ENCODE measurements at regions not wholly inside any gene's neighbourhood (a gene's known extent, or its start where the extent isn't known, plus 50 kb on each side); places are given as distances from the start of the nearest gene placed in this dataset.

DNA sequence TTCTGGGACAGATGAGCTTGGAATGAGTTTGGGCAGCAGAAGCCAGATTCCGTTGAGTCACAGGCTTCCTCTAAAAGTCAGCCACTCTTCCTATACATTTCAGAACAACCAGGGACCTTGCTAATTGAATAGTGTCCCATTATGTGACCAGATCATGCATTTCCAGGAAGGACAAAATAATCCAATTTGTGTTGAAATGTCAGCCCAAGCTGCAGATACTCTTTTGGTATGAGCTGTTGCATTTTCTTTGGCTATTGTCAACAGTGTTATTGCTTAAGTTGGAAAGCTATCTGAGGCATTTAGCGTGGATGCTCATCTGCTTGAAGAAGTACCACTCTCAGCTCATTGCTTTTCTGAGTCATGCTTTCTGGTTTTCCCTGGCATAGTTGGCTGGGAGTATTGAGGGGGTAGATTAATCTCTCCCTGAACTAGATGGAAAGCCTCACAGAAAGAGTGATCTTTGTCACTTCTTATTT, 223.7 kb upstream of the HABP2 start:
- no peak for DNase-seq

DNA sequence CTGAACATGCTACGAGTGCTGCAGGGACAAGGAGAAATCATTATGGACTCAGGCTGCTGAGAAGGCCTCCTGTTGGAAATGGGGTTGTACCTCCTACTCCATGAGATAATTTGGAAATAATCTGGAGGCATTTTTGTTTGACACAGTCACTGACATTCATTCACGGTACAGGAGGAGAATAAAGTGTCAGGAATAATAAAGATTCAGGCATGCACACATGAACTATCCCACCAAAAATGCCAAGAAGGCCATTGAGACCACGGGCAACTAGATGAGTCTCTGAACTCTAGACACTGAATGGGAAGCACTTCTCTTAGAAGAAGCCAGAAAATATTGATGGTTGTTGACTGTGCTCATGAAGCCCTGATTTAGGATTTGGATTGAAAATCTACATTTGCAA, 220.9 kb upstream of the HABP2 start:
- DNase-seq: no peak

DNA sequence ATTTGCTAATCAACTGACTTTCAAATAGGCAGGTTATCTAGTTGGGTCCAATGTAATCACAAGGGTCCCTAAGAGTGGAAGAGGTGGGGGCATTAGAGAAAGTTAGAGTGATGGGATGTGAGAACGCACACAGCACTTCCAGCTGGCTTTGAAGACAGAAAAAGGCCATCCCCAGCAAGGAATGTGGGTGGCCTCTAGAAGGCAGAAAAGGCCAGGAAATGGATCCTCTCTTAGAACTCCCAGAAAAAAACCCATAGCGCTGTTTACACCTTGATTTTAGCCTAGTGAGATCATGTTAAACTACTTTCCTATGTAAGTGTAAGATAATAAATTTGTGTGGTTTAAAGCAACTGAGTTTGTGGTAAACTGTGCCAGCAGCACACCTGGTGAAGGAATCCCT, 219.5 kb upstream of the HABP2 start:
- DNase-seq: no peak

DNA sequence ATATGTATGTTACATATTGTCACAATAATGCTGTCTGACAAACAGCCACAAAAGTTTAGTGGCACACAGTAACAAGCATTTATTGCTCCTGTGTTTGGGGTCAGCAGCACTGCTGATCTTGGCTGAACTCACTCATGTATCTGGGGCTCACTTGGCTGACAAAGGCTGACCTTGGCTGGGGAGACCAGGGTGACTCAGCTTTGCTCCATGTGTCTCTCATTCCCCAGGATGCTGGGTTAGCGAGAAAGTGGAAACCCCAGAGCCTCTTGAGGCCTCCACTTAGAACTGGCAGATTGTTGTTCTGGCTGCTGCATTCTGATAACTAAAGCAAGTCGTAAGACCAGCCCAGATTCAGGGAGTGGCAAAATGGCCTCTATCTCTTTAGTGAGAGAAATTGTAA, 217.3 kb upstream of the HABP2 start:
- no peak for DNase-seq

DNA sequence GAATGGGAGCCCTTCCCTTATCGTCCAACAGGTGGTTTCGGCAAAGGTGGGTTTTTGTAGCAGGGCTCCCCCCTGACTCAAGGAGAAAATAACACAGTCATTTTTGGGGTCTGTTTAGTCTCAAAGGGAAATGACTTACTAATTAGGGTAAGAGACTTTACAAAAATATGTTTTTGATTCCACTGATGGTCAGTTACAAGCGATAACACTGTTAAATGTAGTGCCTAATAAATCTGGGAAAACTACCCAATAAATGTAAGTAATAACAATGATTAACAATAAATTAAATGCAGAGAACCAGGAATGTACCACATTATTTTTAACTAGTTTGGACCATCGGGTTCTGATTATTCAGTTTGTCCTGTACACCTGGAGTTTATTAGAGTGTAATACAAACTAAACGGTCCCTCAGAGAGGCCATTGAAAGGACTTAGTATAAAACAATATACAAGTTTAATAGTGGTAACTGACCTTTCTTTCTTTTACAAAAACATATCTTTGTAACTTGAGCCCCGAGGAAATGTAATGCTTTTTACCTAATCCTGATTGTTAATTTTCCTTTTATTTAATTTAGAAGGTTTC, 216.2 kb upstream of the HABP2 start:
- no peak for DNase-seq

DNA sequence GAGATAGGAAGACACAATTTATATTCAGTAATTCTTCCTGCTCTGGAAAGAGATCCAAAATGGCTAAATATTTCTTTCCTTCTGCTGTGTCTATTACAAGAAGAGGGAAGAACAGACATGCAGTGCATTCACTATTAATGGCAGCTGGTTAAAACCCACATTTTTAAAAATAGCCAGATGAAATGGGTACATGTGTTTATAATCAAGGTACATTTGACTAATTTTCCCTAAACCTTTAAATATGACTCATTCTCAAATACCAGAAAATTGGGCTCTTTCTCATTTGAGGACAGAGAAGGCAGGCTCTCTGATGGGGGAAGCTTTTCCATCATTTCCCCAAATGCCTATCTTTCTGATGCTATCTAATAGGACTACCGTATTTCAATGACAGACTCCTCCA, 215.7 kb upstream of the HABP2 start:
- no peak for DNase-seq

DNA sequence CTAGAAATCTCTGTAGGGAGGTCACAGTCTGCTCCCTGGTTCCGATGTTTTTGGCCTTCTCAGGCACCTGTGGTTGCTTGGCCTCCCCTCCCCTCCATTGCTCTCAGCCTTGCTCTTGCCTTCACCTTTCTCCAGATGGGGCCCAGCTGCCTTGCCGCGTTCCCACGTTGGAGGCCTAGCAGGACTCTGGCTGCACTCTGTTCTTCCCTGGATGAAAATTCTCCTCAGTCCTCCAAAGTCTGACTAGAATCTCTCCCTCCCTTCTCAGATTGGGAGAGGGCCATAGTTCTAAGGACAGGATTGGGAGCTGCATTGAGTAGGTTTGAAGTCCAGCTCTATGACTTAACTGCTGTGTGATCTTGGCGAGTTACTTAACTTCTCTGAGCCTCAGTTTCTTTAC, 213.7 kb upstream of the HABP2 start:
- DNase-seq: no peak

DNA sequence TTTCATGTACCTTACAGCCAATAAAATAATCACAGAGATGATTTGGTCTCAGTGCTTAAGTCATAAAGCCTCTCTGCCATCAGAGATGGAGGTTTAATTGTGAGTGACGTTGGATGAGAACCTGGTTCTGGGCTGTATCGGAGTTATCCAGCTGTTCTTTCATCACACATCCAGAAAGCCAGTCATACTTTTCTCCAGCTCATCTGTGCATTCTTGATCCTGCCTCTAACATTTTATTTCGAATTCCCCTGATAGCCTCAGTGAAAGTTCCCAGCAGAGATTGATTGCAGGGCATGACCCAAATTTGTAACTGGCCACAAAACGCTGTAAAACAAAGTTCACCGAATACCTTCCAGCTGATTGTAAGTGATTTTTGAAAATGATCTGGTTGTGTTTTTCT, 212.6 kb upstream of the HABP2 start:
- no peak for DNase-seq

DNA sequence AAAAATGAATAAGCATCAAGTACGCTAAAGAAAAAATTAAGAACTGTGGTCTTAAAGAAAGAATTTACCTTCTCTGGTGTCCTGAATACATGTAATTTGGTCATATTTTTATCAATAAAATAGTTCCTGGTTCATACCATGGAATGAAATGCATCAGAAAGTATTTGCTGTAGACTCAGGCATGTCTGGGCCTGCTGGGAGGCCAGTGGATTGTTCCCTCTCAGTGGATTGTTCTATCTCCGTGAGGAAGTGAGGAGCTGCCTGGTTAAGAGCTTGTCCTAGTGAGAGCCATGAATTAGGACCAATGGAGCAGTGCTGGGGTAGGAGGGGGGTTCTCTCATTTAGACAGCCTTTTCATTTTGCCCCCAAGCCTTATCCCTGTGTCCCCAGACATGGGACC, 211.7 kb upstream of the HABP2 start:
- DNase-seq: no peak

DNA sequence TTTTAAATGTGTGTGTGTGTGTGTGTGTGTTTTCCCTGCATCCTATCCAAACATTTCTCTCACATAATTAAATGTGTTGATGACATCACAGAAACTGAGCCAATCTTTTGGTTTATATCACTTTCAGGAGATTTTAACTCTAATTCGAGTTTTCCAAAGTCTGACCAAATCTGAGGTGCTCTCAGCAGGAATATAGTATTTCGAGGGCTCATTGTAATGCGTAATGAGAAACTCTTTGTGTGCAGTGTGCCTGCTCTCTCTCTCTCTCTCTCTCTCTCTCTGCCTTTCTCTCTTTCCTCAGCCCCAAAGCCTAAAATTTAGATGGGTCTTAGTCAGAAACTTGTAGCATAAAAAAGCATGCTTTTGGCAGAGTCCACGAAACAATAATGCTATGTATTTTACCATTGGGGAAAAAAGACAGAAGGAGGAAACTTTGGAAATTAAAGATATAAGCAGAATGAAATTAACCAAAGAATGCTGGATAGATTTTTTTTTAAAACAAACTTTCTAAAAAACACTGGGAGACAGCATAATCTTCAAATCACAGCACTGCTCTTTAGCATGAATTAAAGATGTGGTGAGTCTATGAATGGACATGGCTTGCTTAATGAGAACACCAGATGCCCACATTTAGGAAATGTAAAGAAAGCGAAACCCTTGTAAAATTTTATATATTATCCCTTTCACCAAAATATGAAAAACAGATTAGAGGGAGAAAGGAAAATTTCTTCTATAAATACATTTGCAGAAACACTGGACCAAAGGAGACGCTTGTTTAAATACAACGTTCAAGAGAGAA, 206.8 kb upstream of the HABP2 start:
- no peak for DNase-seq

DNA sequence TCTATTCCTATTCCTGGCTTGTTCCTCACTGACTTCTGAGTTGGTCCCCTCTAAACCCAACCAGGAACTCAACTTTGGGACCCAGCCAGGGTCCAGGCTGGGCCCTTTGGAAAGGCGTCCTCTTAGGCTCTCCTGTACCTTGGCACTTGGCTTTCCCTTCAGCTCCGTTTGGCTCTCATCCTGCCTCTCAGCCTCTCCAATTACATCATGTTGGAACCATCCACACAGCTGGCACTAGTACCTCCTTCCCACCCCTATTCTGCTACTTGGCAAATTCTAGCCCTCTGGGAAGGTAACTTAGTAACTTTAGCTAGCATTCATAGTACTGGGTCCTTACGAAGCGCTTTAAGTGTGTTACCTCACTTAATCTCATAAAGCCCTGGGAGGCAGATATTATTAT, 205.3 kb upstream of the HABP2 start:
- no peak for DNase-seq

DNA sequence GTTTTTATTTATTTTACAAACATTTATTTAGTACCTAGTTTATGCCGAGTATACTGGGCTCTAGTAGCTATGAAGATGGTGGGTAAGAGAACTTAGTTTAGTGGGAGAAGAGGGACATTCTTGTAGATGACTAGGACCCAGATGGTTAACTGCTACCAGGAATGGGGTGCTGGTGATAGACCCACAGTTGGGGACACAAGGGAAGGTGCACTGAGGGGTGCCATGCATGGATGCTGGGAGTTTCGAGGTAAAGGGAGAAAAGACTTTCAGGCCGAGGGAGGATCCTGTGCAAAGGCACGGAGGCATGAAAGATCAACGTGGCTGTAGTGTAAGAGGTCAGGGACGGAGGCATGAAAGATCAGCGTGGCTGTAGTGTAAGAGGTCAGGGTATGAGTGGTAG, 204.2 kb upstream of the HABP2 start:
- no peak for DNase-seq

DNA sequence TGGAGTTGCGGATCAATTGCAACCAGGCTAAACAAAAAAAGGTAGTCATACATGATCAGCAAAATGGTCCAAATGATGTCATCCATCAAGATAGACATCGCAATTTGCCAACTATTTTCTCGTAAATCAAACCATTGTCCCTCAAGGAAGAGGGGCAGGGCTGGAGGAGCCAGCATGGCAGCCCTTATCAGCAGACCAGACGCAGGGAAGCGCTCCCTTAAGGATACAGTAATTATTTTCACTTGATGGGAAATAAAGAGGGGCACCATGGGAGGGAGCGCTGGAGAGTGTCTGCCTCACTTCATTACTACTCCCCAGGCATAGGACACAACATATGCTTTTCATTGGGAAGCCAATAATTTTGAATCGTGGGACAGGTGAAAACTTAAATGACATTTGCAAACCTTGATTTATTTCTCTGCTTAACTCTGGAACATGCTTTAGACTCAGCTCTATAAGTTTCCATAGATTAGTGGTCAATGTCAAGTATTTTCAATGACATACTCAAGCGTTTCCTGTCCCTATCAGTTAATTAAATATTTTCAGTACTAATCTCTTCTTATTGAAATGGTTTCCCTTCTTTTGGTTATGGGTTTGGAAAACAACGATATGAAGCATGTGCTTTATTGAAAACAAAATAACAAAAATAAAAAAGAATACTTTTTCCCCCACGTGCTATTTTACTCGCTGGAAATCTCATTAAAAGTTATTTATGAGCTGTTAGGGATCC, 202.4 kb upstream of the HABP2 start:
- no peak for DNase-seq

DNA sequence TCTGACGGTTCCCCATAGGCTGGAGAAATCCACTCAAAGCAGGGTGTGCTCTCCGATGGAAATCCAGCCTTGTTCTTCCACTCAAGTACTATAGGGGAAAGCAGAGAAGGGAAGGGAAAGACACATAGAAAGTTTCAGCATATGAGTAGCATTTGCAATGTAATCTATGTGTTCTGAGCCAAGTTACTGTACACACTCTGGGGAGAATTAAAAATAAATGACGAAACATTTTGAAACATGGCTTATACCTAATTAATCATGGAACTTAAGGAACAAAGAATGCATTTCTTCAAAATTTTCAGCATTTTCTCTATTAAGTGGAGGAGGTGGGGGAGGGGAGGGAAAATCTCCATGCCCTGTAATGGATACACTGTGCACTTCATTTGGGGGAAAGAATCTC, 198.1 kb upstream of the HABP2 start:
- DNase-seq: no peak

DNA sequence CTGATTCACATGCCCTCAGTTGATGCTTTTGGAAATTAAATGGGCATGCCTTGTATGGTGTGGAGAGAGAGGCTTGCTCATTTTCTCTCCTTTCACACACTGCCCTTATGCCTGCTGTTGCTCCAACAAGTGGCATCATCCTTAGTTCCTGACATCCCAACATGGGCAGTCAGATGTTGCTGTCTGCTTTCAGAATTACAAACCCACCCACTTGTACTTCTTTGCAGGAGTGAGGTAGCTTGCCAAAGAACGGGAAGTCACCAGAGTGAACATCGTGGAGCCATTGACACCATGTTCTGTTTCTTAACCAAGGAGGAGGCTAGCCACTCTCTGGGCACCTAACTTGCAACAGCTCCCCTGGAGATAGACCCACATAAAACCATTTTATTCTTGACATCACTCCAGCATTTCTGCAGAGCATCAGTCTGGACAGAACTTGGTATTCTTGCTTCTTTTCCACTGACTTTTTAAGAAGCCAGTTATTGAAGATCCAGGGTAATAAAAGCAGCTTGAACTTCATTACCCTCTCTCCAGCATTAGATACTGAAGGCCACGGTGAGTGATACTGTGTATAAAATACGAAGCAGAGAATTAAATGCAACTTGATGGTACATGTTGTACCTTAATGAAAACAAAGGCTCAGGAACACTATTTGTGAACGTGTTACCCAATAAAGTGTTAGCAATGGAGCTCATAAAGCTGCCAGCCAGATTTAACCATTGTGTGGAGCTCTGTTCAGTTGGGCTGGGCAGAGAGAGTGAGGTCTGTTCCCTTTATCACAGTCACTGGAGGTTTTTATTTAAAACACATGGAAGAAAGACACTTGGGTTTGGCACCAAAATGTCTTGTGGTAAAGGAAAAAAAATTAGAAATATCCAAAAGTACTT, 195.8 kb upstream of the HABP2 start:
- no peak for DNase-seq

DNA sequence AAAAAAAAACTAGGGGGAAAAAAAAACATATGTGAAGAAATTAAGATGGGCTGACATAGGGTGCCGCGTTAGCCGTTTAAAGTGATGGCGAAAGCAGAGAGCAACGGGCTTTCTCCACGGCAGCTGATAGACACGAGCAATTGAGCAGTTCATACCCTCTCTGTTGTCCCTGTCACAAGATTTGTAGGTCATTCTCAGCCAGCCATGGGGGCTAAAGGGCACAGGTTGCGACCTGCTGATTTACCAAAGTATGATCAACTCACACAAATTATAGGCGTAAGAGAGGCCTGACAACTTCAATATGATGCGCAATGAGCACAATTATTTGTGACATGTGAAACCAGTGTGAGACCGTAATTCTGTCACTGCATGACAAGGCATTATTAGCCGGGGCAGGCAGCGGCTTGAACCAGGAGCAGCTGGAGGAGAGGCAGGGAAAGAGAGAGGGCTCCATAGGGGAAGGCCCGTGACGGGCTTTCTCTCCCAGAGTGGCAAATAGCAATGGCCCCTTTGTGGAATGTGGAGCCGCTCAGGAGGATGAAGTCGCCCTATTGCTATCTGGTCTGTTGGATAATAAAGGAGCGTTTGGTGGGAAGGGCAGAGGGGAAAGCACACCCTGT, 195.1 kb upstream of the HABP2 start:
- DNase-seq: no peak

DNA sequence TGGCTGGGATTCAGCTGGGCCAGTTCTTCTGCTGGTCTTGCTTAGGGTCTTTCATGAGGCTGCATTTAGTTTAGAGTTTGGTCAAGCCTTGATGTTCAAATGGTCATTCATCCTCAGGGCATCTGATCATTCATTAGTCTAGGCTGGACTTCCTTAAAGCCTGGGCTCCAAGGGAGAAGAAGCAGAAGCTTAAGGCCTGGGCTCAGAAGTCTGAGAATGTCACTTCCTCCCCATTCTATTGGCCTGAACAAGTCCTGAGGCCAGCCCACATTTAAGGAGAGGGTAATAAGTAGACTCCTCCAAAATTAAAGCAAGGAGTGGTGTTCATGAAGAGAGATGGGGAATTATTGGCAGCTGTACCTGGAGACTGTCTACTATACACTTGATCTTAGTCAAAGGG, 193.2 kb upstream of the HABP2 start:
- DNase-seq: no peak

DNA sequence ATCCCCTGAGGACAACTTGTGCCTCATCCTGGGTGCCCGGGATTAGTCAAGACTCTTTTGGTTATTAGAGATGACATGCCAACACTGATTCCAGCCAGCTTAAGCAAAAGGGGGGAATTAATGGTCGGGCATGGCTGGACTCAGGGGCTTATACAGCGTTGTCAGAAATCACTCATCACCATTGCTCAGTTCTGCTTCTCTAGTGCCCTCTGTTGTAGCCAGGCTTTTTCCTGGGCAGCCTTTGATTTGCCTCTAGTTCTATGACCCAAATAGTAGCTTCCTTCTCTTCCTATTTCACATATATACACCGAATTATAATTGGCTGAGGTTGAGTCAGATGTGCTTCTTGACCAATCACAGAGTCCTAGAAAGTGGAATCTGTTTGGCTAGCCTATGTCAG, 192.0 kb upstream of the HABP2 start:
- no peak for DNase-seq

DNA sequence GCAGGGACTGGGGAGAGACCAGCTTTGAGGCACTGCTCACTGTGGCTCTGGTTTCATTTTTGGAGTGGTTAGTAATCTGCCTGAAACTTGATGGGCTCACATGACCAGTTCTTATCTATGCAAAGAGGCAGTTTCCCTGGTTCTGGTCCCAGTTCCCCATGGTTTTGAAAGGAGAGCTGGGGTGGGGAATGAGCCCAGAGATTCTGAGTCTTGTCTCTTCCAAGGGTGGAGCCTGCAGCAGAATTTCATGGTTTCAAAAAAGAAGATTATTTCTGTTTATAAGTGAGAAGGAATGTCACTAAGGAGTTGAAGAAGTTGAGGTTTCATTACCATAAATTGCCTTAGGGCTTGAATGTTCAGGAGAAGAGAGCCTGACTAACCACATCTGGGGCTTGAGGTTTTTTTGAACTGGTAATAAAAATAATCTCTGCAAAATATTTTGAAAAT, 190.2 kb upstream of the HABP2 start:
- DNase-seq: no peak

DNA sequence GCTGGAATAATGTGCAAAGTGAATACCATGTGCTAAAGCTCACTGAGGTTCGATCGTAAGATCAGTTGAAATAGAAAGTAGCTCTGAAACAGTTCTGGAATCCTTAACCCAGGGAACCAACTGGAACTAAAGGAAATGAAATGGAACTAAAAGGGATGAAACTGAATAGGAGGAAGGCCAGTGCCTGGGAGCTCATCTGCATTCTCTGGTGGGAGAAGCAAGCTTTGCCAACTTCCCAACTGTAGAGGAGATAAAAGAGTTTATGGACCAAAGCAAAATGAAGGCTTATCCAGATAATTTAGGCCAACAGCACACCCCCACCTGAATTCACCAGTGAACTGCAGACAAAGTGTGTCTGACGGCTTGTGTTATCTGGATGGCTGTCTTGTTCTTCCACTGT, 188.6 kb upstream of the HABP2 start:
- no peak for DNase-seq

DNA sequence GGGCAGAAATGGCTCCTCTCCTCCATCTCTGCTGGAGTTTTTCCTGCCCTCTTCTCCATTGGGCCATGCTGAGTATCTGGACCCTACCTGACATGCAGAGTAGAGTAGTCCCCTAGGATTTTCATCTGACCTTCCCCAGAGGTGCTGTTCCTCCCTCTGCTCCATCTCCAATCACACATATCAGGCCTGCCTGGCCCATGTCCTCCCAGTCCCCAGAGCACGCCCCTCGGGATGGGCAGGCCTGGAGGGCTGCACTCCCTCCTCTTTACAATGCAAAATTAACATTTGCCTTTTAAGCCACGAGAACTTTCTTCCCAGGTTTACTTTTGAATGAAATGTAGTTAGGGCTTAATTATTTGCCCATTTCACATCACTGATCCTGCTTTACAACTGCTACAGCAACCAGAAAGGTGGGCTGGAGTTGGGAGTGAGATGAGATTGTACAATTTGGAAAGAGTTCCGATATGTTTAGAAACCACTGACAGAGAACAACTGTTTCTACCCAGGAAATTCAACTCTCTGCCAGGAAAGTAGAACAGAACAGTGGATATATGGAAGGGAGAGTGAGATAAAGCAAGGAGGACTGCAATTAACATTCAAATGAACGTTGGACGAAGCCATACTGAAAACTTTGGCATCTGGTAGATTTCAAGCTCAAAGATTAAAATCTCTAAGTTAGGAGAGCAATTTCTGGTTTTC, 184.0 kb upstream of the HABP2 start:
- no peak for DNase-seq

DNA sequence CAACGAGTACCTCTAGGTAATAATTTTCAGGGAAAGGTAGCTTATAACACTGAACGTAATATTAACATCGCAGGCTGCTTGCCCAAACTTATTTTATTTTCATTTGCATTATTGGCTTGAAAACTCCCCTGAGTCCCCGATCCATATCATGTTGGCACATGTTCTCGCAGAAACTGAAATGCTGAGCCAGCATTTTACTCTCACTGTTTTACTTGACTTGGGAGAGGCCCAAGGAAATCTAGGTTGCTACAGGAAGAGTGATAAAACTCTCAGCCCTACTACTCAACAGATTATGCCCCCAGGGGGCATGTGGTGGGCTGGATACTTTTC, 183.5 kb upstream of the HABP2 start:
- no peak for DNase-seq

Data from stimulated activated CD4-positive, alpha-beta T cell treated with anti-CD3 and anti-CD28 coated beads, Interleukin-2, amount 100 ng/mL, for 24 hours (primary cell).